HepG2 (cell line): ENCODE measurements at regions not wholly inside any gene's neighbourhood (a gene's known extent, or its start where the extent isn't known, plus 50 kb on each side); places are given as distances from the start of the nearest gene placed in this dataset.

ENCODE experiments used
- ATAC-seq: fragments of 200-7000 bp; cut with Tn5 transposase; 3 replicates; pipeline ENCODE4 v1.9.1; 2020; ENCODE audit warnings: mild to moderate bottlenecking, moderate library complexity
- BruUV-seq: library from RNA; stranded (reverse); fragments of 400-500 nt; replicated peaks from 2 replicates; lab custom pipeline; 2021; lab: Mats Ljungman, UMichigan
- CTCF ChIA-PET: fragments of 300-600 bp; formaldehyde crosslinking; extraction: SDS; loops from one replicate; lab custom pipeline; 2021; ENCODE audit warnings: low total read pairs, inconsistent platforms, low intra/inter-chr PET ratio; lab: Yijun Ruan, JAX
- POLR2A ChIA-PET: fragments of 350-600 bp; sonication (Branson Sonifier 250); formaldehyde crosslinking; loops from one replicate; lab custom pipeline; 2020; ENCODE audit warnings: antibody characterized with exemption, inconsistent platforms; lab: Yijun Ruan, JAX
- DNase-seq: peaks from one replicate; pipeline ENCODE4 v3.0.0-alpha.2; 2015; ENCODE audit warnings: low spot score
- FAIRE-seq: peaks from 3 replicates; lab custom pipeline; 2011; peaks lifted over from hg19 to GRCh38; lab: Jason Lieb, UNC
- H2AFZ ChIP-seq: one replicate; pipeline ENCODE4 v1.6.1; 2011; ENCODE audit warnings: low read length, inconsistent platforms
- H3K27ac ChIP-seq: fragments of 300-600 bp; 3 replicates; pipeline ENCODE4 v1.8.0; 2011; ENCODE audit warnings: mixed run types, mild to moderate bottlenecking, mixed read lengths, low read length, inconsistent platforms; ENCODE audit not compliant: insufficient read depth; ENCODE audit errors: extremely low read length
- H3K27me3 ChIP-seq, 2 experiments: fragments of 200-600 bp in 1 of 2; 2 replicates in 1 of 2; 3 replicates in 1 of 2; pipeline versions ENCODE4 v1.6.0 to v1.8.0; 2011; ENCODE audit warnings: low read length in 2 of 2, mild to moderate bottlenecking in 2 of 2, moderate library complexity in 2 of 2, inconsistent platforms in 1 of 2; ENCODE audit not compliant: insufficient read depth in 2 of 2, control insufficient read depth in 1 of 2
- H3K36me3 ChIP-seq, 2 experiments: fragments of 200-600 bp in 1 of 2; replicated peaks in 1 of 2; 2 replicates in 1 of 2; 3 replicates in 1 of 2; pipeline versions ENCODE4 v1.5.1 to v1.8.0; 2011; ENCODE audit warnings: low read length in 2 of 2, inconsistent platforms in 1 of 2; ENCODE audit not compliant: insufficient read depth in 2 of 2, control insufficient read depth in 1 of 2
- H3K4me1 ChIP-seq: 2 replicates; pipeline ENCODE4 v1.5.1; 2012; ENCODE audit warnings: low read length, inconsistent platforms; ENCODE audit not compliant: insufficient read depth
- H3K4me2 ChIP-seq: 2 replicates; pipeline ENCODE4 v1.6.0; 2011; ENCODE audit warnings: low read depth, low read length, inconsistent platforms
- H3K4me3 ChIP-seq, 3 experiments: fragments of 200-600 bp in 1 of 3; sonication (generic), shearing (Covaris generic) in 1 of 3; replicated peaks in 1 of 3; 2 replicates each; pipeline ENCODE4 v1.5.1; 2011 to 2016; ENCODE audit warnings: low read length in 3 of 3, inconsistent platforms in 2 of 3, low read depth in 2 of 3, mild to moderate bottlenecking in 2 of 3, control low read depth in 1 of 3, mixed read lengths in 1 of 3; ENCODE audit not compliant: insufficient read depth in 1 of 3
- H3K79me2 ChIP-seq: one replicate; pipeline ENCODE4 v1.6.1; 2011; ENCODE audit warnings: low read length, inconsistent platforms; ENCODE audit not compliant: insufficient read depth
- H3K9ac ChIP-seq: 2 replicates; pipeline ENCODE4 v1.6.0; 2011; ENCODE audit warnings: mild to moderate bottlenecking, low read depth, low read length, inconsistent platforms; ENCODE audit not compliant: insufficient read depth
- H3K9me3 ChIP-seq: 2 replicates; pipeline ENCODE4 v1.5.1; 2012; ENCODE audit warnings: mild to moderate bottlenecking, low read length
- H4K20me1 ChIP-seq: 2 replicates; pipeline ENCODE4 v1.6.0; 2011; ENCODE audit warnings: inconsistent platforms, mild to moderate bottlenecking, low read length, moderate library complexity; ENCODE audit not compliant: insufficient read depth
- AKAP8 ChIP-seq: sonication (generic); formaldehyde crosslinking; IDR thresholded peaks from 2 replicates; pipeline ENCODE4 v1.5.1; 2020; ENCODE audit warnings: mild to moderate bottlenecking, missing genetic modification reagents
- ATM ChIP-seq: fragments of 450-650 bp; IDR thresholded peaks from 2 replicates; pipeline ENCODE4 v1.7.1; 2017; ENCODE audit warnings: mild to moderate bottlenecking, borderline replicate concordance
- GATAD2A ChIP-seq: IDR thresholded peaks from 2 replicates; pipeline ENCODE4 v1.6.1; 2016
- ZBTB20 ChIP-seq: sonication (generic); formaldehyde crosslinking; IDR thresholded peaks from 2 replicates; pipeline ENCODE4 v1.8.1; 2023; ENCODE audit warnings: missing genetic modification reagents, low read depth, mild to moderate bottlenecking, borderline replicate concordance
- ZNF143 ChIP-seq: sonication (generic); formaldehyde crosslinking; IDR thresholded peaks from 2 replicates; pipeline ENCODE4 v1.4.0; 2020; ENCODE audit warnings: missing genetic modification reagents
- ZNF543 ChIP-seq: sonication (generic); formaldehyde crosslinking; IDR thresholded peaks from 2 replicates; pipeline ENCODE4 v1.4.0; 2020; ENCODE audit warnings: mild to moderate bottlenecking, missing genetic modification reagents
- ZNF678 ChIP-seq: sonication (generic); formaldehyde crosslinking; IDR thresholded peaks from 2 replicates; pipeline ENCODE4 v1.4.0; 2020; ENCODE audit warnings: mild to moderate bottlenecking, missing genetic modification reagents
- ZNF775 ChIP-seq: sonication (generic); formaldehyde crosslinking; IDR thresholded peaks from 2 replicates; pipeline ENCODE4 v1.4.0; 2020; ENCODE audit warnings: missing genetic modification reagents, mild to moderate bottlenecking, moderate library complexity, borderline replicate concordance
- ZNF782 ChIP-seq: sonication (generic); formaldehyde crosslinking; IDR thresholded peaks from 2 replicates; pipeline ENCODE4 v1.4.0; 2020; ENCODE audit warnings: missing genetic modification reagents, mild to moderate bottlenecking, borderline replicate concordance
- ZNF790 ChIP-seq: sonication (generic); formaldehyde crosslinking; IDR thresholded peaks from 2 replicates; pipeline ENCODE4 v1.8.0; 2022; ENCODE audit warnings: missing genetic modification reagents, mild to moderate bottlenecking, borderline replicate concordance
- WGBS: methylation state at CpG from one replicate; pipeline ENCODE4 v1.1.6; 2017; ENCODE audit warnings: low lambda C conversion rate; 5-methylcytosine and 5-hydroxymethylcytosine counted together
- in situ Hi-C: cut with HindIII; loops from 2 replicates; pipeline ENCODE4 v1.10.0; 2017; ENCODE audit warnings: low pct_unique_long_range_greater_than_20kb; ENCODE audit not compliant: extremely low pct_ligation_motif_present
- intact Hi-C: fragments of 100-400 bp; cut with micrococcal nuclease; formaldehyde crosslinking; loops from one replicate; pipeline ENCODE4 v1.10.0; 2022; ENCODE audit not compliant: unreplicated experiment
- TF ChIP-seq, protein P1 (sequence below): sonication (generic); formaldehyde crosslinking; IDR thresholded peaks from 2 replicates; pipeline ENCODE4 v1.4.0; 2020; ENCODE audit warnings: missing genetic modification reagents
- TF ChIP-seq, protein P2 (sequence below): sonication (generic); formaldehyde crosslinking; IDR thresholded peaks from 2 replicates; pipeline ENCODE4 v1.8.1; 2023; ENCODE audit warnings: missing genetic modification reagents, inconsistent platforms, borderline replicate concordance

GRCh38 chr6:61192610-61193009 lies 1093.4 kb downstream of the KHDRBS2 start:
- intact Hi-C loops (no loop called here), in situ Hi-C loops (no loop called here)
- no peaks in the 10 kb centered on the region for H3K4me1 ChIP-seq
- DNase-seq (no peak), FAIRE-seq (no peak), ATAC-seq (no peak)
- no peak overlapping the region for H3K4me3 ChIP-seq
- no peaks in the 10 kb centered on the region for H3K27me3 ChIP-seq
- H3K4me2 ChIP-seq = no peak overlapping the region
- no peak overlapping the region for H2AFZ ChIP-seq
- H3K9me3 ChIP-seq = peaks cover 97% of the 10 kb centered on the region
- no peak overlapping the region for H3K9ac ChIP-seq
- WGBS = 0% methylated on average over 2 of the region's 2 CpGs
- no TSS peak for BruUV-seq
- TF ChIP-seq GATAD2A (CRISPR knock-in tag) = no peak
- TF ChIP-seq, protein P1, sequence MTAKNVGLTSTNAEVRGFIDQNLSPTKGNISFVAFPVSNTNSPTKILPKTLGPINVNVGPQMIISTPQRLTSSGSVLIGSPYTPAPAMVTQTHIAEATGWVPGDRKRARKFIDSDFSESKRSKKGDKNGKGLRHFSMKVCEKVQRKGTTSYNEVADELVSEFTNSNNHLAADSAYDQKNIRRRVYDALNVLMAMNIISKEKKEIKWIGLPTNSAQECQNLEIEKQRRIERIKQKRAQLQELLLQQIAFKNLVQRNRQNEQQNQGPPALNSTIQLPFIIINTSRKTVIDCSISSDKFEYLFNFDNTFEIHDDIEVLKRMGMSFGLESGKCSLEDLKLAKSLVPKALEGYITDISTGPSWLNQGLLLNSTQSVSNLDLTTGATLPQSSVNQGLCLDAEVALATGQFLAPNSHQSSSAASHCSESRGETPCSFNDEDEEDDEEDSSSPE (CRISPR knock-in tag) = no peak
- TF ChIP-seq ZNF775 (CRISPR knock-in tag) = no peak
- TF ChIP-seq ZNF543 (CRISPR knock-in tag) = no peak
- no peak for TF ChIP-seq ZNF790 (CRISPR knock-in tag)
- no peak for TF ChIP-seq ATM
- no peak for TF ChIP-seq ZNF782 (CRISPR knock-in tag)
- no peak for TF ChIP-seq AKAP8 (CRISPR knock-in tag)
- TF ChIP-seq ZNF143 (CRISPR knock-in tag) = no peak
- no peak for TF ChIP-seq ZNF678 (CRISPR knock-in tag)
- TF ChIP-seq ZBTB20 = no peak
- TF ChIP-seq, protein P2, sequence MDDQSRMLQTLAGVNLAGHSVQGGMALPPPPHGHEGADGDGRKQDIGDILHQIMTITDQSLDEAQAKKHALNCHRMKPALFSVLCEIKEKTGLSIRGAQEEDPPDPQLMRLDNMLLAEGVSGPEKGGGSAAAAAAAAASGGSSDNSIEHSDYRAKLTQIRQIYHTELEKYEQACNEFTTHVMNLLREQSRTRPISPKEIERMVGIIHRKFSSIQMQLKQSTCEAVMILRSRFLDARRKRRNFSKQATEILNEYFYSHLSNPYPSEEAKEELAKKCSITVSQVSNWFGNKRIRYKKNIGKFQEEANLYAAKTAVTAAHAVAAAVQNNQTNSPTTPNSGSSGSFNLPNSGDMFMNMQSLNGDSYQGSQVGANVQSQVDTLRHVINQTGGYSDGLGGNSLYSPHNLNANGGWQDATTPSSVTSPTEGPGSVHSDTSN (CRISPR knock-in tag) = no peak
- no peak overlapping the region for H3K27ac ChIP-seq
- ChIA-PET POLR2A (no interaction called here), CTCF (no interaction called here)
- no peaks in the 10 kb centered on the region for H3K36me3 ChIP-seq
- H3K79me2 ChIP-seq = no peaks in the 10 kb centered on the region
- no peaks in the 10 kb centered on the region for H4K20me1 ChIP-seq
